HG03575 (cell line): ENCODE measurements at regions not wholly inside any gene's neighbourhood (a gene's known extent, or its start where the extent isn't known, plus 50 kb on each side); places are given as distances from the start of the nearest gene placed in this dataset.
"Not testable (repeated sequence)": the region's sequence is repeated elsewhere in the genome, so short reads cannot be mapped to it uniquely, and the experiment has no call there.

Experiments
- ATAC-seq: cut with Tn5 transposase; IDR thresholded peaks from one replicate; pipeline ENCODE4 v1.9.1; 2021; ENCODE audit not compliant: unreplicated experiment, insufficient number of reproducible peaks, low FRiP score; ENCODE audit errors: extremely low read depth

DNA sequence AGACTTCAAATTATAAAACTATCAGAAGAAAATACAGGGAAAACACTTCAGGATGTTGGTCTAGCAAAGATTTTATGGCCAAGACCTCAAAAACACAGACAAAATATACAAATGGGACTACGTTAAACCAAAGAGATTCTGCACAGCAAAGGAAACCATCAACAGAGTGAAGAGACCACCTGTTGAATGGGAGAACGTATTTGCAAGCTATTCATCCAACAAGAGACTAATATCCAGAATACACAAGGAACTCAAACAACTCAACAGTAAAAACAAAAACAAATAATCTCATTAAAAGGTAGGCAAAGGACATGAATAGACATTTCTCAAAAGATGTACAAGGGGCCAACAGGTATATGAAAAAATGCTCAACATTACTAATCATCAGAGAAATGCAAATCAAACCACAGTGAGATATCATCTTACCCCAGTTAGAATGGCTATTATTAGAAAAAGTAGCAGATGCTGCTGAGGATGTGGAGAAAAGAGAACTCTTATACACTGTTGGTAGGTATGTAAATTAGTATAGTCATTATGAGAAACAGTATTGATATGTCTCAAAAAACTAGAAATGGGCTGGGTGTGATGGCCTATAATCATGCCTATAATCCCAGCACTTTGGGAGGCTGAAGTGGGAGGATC lies 112.6 kb downstream of the LRIG2 start:
- ATAC-seq: peak; percentile 93

DNA sequence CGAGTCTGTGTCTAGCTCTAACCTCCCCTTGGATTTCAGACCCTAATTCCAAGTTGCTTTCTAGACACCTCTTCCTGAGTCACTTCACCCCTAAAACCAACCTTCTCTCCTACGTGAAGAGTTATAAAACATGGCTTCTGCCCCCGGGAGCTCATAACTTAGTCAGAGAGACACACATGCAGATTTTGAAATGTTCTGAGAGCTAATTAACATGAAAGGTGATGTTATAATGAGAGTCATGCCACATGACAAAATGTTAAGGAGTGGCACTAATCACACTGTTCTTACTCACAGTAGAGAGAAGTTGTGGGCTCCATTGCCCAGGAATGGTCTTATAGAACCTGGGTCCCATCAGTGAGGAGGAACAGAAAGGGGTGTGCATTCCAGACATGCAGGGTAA lies 117.1 kb downstream of the LRIG2 start:
- no peak for ATAC-seq

DNA sequence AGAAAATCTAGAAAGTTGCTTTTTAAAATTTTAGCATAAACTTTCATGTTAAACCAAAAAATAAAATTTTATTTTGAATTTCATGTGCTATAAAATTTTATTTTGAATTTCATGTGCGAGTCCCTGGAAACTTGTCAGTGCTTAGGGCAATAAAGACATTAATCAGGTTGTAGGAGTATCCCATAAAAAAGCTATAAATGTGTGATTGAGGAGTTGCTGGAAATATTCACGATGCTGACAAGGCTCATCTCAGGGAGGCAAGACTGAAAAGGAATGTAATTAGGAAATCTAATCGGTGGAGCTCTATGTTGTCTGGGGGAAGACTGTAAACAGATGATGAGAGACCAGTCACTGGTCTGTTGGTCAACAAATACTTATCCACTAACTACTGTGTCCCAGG lies 117.9 kb downstream of the LRIG2 start:
- no peak for ATAC-seq

DNA sequence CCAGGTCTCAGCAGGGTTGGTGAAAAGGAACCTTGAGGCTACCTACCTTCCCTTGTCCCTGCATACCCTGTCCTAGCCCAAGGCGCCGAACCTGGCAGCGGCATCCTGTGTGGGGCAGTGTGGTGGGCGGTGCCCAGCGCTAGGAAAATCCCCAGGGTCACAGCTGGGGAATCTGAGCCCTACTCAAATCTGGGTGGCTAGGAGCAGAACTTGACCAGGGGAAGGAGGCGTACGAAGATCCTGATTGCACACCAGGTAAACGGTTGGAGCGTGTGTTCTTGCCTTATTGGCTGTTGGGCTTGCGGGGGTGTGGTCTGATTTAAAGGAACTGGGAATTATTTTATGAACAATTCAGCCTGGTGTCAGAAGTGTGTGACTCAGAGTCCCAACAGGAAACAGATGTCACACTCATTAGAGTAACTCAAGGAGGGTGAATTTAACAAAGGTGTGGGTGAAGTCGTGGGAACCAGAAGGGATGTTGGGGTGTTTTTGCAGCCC lies 118.6 kb downstream of the LRIG2 start:
- ATAC-seq: peak; percentile 50

DNA sequence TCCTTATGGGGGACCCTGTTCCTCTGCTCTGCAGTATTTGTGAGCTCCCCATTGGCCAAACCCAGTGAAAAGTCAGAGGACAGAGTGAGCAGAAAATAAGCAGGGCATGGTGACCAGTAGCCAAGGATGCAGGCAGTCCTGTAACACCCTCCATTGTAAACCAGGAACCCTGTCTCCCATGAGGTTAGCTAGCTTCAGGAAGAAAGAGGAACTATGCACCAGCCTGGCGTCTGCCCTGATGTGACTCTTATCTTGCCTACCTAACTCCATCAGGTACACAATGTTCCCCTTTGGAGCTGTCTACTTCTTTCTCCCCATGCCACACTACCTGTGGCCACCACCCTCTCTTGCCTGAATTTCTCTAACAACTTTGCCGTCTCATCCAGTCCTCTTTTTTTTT lies 119.2 kb downstream of the LRIG2 start:
- ATAC-seq: no peak

DNA sequence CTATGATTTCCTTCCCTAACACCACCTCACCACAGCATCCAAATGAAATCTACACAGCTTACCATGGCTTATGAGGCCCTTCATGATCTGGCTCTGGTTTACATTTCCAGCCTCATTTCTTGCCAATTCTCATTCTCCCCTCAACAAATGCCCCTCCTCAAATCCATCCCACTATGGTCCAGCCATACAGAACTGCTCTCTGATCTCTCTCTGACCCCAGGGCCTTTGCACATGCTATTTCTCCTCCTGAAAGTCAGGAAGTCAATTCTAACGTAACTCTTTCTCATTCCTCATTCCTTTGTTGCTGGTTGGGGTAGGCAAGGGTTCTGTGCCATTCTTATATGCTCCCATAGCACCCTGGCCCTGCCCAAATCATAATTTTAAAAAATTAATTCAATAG lies 120.0 kb downstream of the LRIG2 start:
- no peak for ATAC-seq

DNA sequence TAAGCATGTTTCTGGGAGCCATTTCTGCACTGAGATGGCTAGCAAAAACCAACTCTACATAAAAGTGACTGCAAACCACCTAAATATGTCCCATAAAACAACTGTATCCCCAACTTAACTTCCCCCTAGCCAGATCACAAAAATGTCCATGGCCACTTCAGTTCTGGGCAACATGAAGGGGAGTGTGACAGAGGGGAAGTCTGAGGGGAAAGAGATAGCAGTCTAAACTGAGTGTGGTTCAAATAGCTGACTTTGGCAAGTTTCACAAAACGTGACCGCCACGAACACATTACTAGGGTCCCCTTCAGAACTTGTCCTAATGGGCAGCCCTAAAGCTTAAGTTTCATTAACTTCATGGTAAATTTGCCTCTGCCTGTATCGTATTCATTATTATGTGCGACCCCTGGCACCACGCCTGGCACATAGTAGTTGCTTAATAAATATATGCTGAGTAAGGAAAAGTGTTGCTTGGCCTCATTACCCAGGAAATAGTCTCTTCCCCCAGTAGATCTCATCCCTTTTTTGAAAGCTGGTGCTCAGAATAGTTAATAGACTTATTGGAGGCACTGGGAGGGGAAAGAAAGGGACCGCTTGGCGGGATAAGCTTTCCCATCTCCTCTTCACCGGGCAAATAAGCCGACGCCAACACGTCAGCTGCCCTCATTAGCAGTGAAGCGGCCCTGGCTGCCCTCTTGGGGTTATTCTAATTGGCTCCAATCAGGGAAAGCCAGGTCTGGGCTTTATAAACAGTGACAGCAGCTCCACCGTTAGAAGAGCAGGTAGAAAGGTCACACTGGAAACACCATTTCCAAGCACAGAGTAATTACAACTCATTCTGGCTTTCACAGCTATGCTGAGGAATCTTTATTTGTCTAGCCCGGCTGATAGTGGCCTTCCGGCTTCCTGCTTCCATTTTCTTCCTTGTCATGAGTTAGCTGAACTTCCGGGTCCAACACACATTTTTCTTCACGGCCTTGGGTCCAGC lies 122.1 kb downstream of the LRIG2 start:
- ATAC-seq: no peak

DNA sequence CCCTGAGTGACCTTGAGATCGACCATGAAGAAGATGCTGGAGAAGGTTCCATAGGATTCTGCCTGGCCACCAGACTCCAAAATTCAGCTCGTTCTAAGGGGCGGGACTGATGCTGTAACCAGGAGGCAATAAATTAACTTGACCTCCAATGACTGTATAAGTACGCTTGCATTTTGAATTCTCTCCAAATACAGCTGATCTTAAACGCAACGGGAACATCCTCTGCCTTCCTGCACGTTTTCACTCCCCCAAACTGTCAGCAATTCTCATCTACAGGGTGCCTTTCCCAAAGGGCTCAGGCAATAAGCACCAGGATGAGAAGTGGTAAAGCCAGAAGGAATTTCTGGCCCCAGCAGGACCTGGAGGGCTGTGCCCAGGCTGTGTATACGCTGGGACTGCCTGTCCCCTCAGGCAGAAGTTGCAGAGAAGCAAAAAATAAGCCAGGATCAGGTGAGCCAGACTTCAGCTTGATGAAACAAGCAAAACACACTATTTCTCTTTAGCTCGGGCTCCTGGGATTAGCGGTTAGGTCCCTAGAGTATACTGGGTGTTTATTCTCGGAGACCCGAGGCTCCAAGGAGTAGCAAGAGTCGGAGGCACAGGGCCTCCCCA lies 124.8 kb downstream of the LRIG2 start:
- ATAC-seq: no peak

DNA sequence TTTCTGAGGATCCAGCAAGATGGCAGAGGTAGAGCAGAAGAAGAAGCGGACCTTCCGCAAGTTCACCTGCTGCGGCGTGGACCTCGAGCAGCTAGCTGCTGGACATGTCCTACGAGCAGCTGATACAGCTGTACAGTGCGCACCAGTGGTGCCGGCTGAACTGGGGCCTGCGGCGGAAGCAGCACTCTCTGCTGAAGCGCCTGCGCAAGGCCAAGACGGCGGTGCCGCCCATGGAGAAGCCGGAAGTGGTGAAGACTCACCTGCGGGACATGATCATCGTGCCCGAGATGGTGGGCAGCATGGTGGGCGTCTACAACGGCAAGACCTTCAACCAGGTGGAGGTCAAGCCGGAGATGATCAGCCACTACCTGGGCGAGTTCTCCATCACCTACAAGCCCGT lies 125.8 kb downstream of the LRIG2 start:
- no peak for ATAC-seq

DNA sequence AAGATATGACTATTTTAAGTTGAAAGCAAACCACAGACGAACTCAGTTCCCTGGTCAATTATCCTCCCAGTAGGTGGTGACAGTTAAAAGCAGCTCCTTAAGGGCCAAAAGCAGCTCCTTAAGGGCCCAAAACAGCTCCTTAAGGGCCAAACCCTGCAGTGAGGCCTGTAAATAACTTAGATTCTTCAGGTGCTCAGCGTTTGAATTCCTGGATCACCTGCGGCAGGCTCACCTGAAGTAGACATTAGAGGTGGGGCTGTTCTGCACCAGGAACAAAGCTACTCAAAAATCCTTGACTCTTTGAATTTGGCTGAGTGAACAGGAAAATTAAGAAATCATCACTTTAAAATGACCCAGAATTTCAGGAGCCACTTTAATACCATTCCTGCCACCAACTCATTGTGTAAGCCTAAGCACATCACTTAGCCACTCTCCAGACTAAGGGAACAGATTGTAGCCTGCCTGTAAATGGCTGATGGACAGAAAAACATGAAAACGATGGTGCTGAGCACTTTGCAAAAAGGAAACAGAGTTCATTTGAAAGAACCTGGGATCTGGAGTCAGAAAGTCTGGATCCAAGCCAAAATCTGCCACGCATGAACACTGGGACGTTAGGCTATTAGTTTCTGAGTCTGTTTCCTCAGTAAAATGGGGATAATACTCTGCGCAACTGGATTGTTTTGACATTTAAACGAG lies 126.9 kb downstream of the LRIG2 start:
- no peak for ATAC-seq

DNA sequence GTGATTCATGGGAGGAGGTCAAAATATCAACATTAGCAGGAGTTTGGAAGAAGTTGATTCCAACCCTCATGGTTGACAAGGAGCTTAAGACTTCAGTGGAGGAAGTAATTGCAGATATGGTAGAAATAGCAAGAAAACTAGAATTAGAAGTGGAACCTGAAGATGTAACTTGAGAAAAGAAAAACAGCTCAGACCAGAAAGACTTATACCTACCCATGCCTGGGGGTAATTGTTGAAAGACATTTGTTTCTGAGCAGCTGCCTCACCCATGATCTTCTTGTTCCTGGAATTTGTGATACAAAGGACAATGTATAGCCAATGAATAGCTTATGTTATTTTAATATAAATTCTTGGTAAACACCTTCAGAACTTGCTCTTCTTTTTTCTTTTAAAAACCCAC lies 128.6 kb downstream of the LRIG2 start:
- ATAC-seq: no peak

DNA sequence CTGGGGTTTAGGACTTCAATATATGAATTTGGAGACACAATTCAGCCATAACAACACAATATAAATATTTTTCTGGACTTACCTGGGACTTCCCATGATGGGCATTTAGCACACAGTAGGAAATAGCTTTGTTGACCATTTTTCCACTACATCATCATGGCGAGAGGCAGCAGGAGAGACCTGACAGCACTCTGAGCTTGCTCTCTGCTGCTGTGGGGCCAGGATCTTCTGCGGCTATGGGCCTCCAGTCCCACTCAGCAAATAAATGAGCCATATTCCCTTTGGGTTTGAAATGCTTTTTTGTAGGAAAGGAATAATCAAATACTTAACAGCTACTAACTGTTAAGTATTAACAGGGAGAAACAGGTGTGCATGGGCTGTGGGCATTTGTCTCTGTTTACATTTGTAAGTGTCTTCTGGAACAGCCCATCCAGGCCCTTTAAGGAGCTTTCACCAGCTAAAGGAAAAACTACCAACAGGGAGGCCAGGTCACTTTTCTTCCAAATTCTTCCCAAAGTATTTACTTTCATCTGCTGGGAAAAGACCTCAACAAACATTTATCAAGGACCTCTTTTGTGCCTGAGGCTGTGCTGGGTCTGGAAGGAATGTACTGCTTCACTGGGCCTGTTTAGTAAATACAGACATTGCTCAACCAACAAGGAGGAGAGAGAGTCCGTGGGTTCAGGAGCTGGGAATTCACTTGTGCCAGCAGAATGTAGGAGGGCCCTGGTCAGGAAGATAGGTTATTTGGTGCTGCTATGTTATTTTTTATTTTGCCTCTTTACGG lies 133.2 kb downstream of the LRIG2 start:
- no peak for ATAC-seq

DNA sequence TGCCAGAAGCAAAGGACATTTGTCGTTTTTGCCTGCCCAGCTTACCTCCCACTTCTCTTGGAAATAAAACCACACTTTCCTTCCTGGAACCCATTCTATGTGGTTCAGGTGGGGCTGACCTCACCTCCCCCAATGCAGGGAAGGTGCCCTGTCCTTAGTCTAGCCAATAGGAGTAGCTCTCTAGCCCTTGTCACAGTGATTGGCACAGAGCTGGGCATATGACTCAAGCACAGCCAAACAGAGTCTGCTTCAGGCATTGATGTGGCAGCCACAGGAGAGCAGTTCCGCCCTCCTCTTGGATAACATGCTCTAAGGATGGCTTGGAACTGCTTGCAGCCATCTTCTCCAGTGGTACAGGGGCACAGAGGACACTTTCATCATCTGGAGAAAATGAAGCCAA lies 134.0 kb downstream of the LRIG2 start:
- no peak for ATAC-seq

DNA sequence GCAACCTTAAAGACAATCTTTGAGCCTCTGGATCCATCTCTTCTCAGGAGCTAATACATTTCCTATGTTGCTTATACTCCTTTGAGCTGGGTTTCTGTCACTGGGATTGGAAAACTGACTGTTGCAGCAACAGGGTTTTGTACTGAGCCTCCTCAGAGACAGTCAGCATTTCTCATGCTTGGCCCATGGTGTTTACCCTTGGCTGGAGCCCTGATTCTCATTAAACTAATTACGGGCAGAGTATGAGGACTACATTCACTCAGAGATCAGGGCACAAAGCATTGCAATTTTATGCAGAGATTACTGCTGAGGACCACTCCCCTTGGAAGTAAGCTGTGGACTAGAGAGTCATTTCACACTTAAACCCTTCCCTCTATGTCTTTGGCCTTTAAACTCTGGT lies 134.5 kb downstream of the LRIG2 start:
- no peak for ATAC-seq

DNA sequence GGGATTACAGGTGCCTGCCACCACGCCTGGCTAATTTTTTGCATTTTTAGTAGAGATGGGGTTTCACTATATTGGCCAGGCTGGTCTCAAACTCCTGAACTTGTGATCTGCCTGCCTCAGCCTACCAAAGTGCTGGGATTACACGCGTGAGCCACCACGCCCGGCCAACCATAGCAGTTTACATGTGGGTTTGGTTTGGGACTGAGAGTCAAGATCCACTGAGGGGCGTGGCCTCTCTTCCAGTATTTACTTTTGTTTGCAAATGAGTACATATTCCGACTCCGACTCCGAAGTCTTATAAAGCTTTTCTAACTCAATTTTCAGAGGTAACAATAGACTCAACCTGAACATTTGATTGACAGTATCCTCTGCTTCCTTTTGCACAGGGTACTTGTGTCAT lies 135.4 kb downstream of the LRIG2 start:
- not testable (repeated sequence) for ATAC-seq

DNA sequence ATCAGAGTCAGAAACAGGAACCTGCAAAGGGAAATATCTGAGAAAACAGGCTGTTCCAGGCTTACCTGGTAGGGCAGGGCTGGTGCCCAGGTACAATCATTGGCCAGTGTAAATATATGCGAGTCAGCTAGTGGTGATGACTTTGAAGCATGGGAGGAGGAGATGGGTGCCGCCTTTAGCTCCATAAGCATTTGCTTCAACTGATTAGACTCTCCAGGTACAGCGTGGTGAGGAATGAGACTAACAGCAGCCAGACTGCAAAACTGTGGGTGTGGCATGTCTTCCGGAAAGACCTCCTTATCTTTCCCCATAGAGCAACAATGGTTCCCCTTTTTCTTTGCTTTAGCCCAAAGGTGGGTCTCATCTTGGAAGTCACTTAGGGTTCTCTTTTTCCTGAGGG lies 137.2 kb downstream of the LRIG2 start:
- no peak for ATAC-seq

DNA sequence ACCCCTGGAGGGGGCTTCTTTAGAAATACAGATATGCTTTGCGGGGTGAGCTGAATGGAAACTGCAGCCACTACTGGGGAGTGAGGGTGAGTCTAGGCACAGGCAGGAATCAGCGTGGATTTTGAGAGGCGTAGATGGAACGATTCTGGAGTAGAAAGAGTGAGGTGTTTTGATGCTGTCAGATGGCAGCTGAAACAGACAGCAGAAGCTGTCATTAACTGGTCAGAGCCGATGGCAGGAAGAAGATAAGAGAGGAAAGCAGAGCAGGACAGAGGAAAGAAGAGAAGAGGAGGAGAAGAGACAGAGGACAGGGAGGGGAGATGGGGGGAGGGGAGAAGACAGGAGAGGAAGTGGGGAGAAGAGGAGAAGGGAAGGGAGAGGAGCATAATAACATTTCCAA lies 138.5 kb downstream of the LRIG2 start:
- ATAC-seq: no peak

DNA sequence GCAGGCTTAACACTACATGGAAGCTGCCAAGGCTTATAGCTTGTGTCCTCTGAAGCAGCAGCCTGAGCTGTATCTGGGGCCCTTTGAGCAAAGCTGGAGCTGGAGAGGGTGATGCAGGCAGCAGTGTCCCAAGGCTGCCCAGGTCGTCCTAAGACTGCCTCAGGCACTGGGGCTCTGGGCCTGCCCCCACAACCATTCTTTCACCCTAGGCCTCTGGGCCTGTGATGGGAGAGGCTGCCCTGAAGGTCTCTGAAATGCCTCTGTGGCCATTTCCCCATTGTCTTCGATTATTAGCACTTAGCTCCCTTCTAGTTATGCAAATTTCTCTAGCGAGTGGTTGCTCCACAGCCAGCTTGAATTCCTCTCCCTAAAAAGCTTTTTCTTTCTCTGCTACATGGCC lies 142.0 kb downstream of the LRIG2 start:
- ATAC-seq: no peak

DNA sequence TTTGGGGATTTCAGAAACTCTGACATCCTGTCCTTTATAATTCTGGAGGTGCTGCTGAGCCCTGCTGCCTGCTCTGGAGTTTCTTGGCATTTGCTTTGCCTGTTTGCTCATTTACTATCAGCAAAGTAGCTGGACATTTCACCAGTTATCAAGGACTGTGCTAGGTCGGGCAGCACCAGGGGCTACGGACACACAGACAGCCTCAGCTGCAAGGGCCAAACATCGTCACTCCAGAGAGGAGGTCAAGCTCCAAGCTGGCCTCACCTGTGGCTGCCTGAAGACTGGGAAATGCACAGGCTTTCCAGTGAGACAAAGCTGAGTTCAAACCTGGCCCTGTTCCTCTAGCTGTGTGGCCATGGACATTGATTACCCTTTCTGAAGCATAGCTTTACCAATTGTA lies 143.7 kb downstream of the LRIG2 start:
- no peak for ATAC-seq
